GM12801 (cell line): ENCODE measurements at regions not wholly inside any gene's neighbourhood (a gene's known extent, or its start where the extent isn't known, plus 50 kb on each side); places are given as distances from the start of the nearest gene placed in this dataset.

ENCODE experiments used
- TF ChIP-seq, protein P1 (sequence below): IDR thresholded peaks from one replicate; pipeline ENCODE4 v1.5.1; 2011; ENCODE audit warnings: control low read depth; ENCODE audit not compliant: insufficient read length; ENCODE audit errors: extremely low read depth

DNA sequence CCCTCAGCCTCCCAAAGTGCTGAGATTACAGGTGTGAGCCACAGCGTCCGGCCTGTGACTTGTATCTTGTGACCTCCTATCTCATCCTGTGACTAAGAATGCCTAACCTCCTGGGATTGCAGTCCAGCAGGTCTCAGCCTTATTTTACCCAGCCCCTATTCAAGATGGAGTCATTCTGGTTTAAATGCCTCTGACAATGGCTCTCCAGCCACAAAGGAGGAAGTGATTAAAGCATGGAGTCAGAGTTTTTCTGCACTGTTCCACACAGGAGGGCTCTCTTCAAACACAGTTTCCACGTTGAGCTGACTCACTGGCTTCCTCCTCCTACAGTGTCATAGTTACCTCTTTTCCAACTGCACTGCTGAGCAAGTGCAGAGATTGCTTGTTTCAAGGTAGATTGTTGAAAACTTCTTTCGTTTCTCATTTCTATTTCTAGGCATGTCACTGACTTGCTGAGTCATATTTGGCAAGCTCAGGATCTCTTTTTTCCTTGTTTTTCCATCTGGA is 383.8 kb downstream of the PCNX1 start:
- TF ChIP-seq, protein P1, sequence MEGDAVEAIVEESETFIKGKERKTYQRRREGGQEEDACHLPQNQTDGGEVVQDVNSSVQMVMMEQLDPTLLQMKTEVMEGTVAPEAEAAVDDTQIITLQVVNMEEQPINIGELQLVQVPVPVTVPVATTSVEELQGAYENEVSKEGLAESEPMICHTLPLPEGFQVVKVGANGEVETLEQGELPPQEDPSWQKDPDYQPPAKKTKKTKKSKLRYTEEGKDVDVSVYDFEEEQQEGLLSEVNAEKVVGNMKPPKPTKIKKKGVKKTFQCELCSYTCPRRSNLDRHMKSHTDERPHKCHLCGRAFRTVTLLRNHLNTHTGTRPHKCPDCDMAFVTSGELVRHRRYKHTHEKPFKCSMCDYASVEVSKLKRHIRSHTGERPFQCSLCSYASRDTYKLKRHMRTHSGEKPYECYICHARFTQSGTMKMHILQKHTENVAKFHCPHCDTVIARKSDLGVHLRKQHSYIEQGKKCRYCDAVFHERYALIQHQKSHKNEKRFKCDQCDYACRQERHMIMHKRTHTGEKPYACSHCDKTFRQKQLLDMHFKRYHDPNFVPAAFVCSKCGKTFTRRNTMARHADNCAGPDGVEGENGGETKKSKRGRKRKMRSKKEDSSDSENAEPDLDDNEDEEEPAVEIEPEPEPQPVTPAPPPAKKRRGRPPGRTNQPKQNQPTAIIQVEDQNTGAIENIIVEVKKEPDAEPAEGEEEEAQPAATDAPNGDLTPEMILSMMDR = no peak

DNA sequence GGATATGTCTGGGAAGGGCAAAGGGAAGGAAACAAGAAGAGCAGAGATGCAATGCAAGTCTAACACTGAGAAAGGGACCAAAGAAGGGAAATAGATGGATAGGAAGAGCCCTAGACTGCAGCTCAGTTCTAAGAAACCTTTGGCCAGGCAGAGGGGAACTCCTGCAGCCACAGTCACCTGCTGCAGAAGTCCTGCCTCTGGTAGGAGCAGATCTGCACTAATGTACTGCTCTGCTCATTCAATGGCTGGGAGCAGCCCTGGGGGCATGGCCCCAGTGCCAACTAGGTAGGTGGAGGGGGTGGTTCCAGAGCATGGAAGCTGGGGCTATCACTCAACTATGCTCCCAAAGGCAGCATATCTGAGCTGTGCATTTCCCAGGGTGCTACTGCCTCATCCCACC is 388.9 kb downstream of the PCNX1 start:
- TF ChIP-seq, protein P1 = no peak

DNA sequence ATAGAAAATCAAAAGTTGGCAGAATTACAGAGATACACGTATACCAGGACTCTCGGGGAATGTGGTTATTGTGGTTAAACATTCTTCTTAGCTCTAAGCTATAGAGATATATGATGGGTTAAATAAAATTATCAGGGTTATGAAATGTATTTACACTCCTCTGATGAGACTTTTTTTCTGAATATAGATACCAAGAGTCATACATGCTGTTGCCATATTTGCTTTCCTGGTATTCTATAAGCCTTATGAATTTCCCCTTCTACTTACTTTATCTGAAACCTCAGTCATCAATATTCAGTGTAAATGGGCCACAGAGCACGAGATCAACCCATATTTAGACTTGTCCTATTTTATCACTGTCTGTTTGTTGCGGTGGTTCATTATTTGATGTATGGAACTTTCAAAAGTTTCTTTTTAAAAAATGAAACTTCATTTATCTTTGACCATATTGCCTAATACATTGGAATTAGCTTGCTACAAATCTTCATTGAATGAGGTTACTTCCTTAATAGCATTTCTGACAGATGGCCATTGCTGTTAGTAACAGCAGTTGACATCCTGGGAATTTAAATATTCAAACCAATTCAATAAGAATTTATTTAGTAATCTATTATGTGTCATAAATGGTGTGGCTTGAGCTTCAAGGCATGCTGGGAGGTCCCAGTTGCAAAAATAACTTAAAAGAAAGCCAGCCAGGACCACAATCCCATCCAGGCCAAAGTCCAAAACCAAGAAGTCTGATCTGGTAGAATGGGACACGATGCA is 393.5 kb downstream of the PCNX1 start:
- TF ChIP-seq, protein P1 = no peak

DNA sequence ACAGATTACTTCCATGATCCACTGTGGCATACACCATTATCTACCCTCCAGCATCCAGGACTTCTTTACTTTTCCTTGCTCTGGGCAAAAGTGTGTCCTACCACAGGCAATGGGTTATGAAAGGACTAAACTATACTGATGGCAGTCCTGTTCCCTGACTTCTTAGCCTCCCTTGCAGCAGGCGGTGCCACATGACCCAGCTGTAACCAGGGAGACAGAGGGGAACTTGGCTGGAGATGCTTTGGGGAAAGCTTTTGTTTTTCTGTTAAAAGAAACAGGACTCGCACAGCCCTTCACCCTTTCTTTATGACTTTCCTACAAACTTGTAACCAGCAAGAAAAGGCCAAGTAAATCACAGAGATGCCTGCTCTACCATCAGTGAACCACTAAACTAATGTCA is 394.4 kb downstream of the PCNX1 start:
- TF ChIP-seq, protein P1 = no peak

DNA sequence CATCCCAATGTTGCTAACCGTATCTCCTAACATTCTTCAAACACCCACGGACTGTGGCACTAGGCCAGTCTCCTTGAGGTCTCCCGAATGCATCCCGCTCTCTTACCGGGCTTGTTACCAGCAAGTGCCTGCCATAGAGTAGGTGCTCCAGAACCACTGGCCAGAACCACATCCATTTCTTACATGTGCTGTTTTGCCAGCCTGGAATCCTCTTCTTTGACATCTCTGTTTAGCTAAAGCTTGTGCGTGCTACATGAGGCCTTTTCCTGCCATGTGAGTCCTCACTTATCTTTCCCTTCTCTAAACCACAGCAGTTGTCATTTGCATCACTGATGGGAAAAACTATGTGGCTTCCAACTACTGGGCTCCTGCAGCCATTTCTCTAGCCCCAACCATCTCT is 397.4 kb downstream of the PCNX1 start:
- TF ChIP-seq, protein P1 = no peak

DNA sequence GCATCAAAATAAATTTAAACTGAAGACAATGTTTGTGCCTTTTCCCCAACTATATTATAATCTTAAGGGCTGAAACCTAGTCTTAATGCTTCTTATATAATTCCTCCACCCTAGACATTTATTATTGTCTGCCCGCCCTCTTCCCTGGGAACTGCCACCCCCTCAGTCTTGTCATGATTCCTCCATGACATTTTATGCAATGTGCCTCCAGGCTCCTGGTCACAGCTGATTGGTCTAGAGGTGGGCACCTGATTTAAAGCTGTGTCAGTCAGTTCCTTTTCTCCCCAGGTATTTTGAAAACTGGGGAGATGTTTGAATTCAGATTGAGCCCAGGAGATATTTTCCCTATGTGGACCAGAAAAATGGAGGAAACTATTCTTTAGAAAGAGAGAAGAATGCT is 401.4 kb downstream of the PCNX1 start:
- TF ChIP-seq, protein P1 = no peak

DNA sequence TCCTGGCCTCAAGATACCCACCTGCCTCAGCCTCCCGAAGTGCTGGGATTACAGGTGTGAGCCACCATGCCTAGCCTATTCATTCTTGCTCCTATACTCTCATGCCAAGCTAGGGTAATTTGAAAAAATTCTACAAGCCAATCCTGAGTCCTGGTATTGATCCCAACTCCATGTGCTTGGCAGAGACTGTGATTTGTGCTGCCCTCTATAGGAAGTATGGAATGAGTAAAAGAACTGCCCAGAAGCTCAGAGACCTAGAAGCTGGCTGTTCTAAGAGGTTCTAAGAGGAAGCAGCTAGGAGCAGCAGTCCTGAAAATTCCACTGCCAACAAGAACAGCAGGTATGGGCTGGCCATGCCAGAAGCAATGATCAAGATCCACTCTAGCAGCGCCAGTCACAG is 402.5 kb downstream of the PCNX1 start:
- TF ChIP-seq, protein P1 = no peak
